IPS-18a (cell line): ENCODE measurements at regions not wholly inside any gene's neighbourhood (a gene's known extent, or its start where the extent isn't known, plus 50 kb on each side); places are given as distances from the start of the nearest gene placed in this dataset.

Experiments used
- H3K27ac ChIP-seq: one replicate; pipeline ENCODE4 v1.5.1; 2013; ENCODE audit warnings: low read length
- H3K27me3 ChIP-seq: one replicate; pipeline ENCODE4 v1.6.1; 2013; ENCODE audit warnings: mild to moderate bottlenecking, low read length; ENCODE audit not compliant: control insufficient read depth, insufficient read depth
- H3K36me3 ChIP-seq: one replicate; pipeline ENCODE4 v1.6.1; 2013; ENCODE audit warnings: low read depth, low read length; ENCODE audit not compliant: control insufficient read depth
- H3K4me1 ChIP-seq: one replicate; pipeline ENCODE4 v1.6.1; 2013; ENCODE audit warnings: low read depth, low read length; ENCODE audit not compliant: control insufficient read depth
- H3K4me3 ChIP-seq: one replicate; pipeline ENCODE4 v1.5.1; 2013; ENCODE audit warnings: low read length
- H3K9ac ChIP-seq: one replicate; pipeline ENCODE4 v1.6.1; 2013; ENCODE audit warnings: mild to moderate bottlenecking, low read length, moderate library complexity
- H3K9me3 ChIP-seq: one replicate; pipeline ENCODE4 v1.6.1; 2013; ENCODE audit warnings: low read depth, low read length; ENCODE audit not compliant: control insufficient read depth

GRCh38 chr2:6011921-6012320, 319.7 kb downstream of the SOX11 start:
- H3K9me3 ChIP-seq, result no peaks in the 10 kb centered on the region
- H3K4me1 ChIP-seq, result peaks cover 9% of the 10 kb centered on the region
- no peak overlapping the region for H3K9ac ChIP-seq
- no peak overlapping the region for H3K27ac ChIP-seq
- no peaks in the 10 kb centered on the region for H3K36me3 ChIP-seq
- H3K27me3 ChIP-seq, result no peaks in the 10 kb centered on the region
- H3K4me3 ChIP-seq, result no peak overlapping the region

GRCh38 chr2:6017736-6018286, 325.6 kb downstream of the SOX11 start:
- no peaks in the 10 kb centered on the region for H3K27me3 ChIP-seq
- H3K27ac ChIP-seq, result no peak overlapping the region
- H3K4me3 ChIP-seq, result no peak overlapping the region
- H3K9me3 ChIP-seq, result no peaks in the 10 kb centered on the region
- H3K9ac ChIP-seq, result no peak overlapping the region
- no peaks in the 10 kb centered on the region for H3K36me3 ChIP-seq
- no peaks in the 10 kb centered on the region for H3K4me1 ChIP-seq

DNA sequence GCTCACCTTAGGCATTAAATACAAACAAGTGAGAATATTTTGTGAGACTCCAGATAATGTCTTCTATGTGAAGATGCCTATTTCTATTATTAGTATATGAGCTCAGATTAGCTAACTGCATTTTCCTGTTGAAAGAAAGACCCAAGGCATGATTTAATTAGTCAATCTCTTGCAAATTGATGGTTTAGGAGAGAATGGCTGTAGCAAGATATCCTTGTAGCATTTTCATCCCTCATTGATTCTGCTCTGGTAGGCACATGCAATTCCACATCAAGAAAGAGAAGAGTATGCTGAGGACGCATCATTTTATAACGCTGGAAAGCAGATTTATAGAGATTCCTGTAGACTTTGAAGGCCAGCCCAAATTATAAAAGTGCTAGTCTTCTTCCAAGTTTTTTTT, 332.0 kb downstream of the SOX11 start:
- Histone ChIP-seq H3K27me3 (no peaks in the 10 kb centered on the region), H3K9ac (no peak overlapping the region), H3K9me3 (no peaks in the 10 kb centered on the region), H3K4me1 (no peaks in the 10 kb centered on the region), H3K27ac (no peak overlapping the region), H3K36me3 (no peaks in the 10 kb centered on the region), H3K4me3 (no peak overlapping the region)

GRCh38 chr2:6024784-6025183, 332.6 kb downstream of the SOX11 start:
- Histone ChIP-seq H3K4me1 (no peaks in the 10 kb centered on the region), H3K9me3 (no peaks in the 10 kb centered on the region), H3K4me3 (no peak overlapping the region), H3K27ac (no peak overlapping the region), H3K36me3 (no peaks in the 10 kb centered on the region), H3K9ac (no peak overlapping the region), H3K27me3 (no peaks in the 10 kb centered on the region)

DNA sequence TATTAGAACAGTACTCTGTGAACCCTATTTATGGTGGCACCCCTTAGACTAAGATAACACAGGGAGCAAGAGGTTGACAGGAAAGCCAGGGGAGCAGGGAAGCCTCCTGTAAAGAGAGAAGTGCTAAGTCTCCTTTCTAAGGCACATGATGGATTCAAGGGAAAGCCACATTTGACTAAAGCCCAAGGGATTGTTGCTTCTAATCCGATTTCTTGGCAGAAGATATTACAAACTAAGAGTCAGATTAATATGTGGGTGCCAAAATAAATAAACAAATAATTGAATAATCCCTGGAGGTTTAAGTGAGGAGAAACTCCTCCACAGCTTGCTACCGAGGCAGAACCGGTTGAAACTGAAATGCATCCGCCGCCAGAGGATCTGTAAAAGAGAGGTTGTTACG, 333.2 kb downstream of the SOX11 start:
- no peaks in the 10 kb centered on the region for H3K4me1 ChIP-seq
- no peaks in the 10 kb centered on the region for H3K9me3 ChIP-seq
- no peak overlapping the region for H3K27ac ChIP-seq
- no peak overlapping the region for H3K9ac ChIP-seq
- H3K4me3 ChIP-seq, result no peak overlapping the region
- H3K36me3 ChIP-seq, result no peaks in the 10 kb centered on the region
- no peaks in the 10 kb centered on the region for H3K27me3 ChIP-seq

GRCh38 chr2:6027066-6027465, 334.9 kb downstream of the SOX11 start:
- H3K27ac ChIP-seq, result no peak overlapping the region
- H3K9me3 ChIP-seq, result no peaks in the 10 kb centered on the region
- no peaks in the 10 kb centered on the region for H3K36me3 ChIP-seq
- H3K4me3 ChIP-seq, result no peak overlapping the region
- H3K4me1 ChIP-seq, result no peaks in the 10 kb centered on the region
- H3K27me3 ChIP-seq, result no peaks in the 10 kb centered on the region
- H3K9ac ChIP-seq, result no peak overlapping the region

GRCh38 chr2:6031200-6031867, 339.1 kb downstream of the SOX11 start:
- Histone ChIP-seq H3K27me3 (no peaks in the 10 kb centered on the region), H3K4me3 (no peak overlapping the region), H3K9me3 (no peaks in the 10 kb centered on the region), H3K9ac (no peak overlapping the region), H3K27ac (no peak overlapping the region), H3K4me1 (no peaks in the 10 kb centered on the region), H3K36me3 (no peaks in the 10 kb centered on the region)

GRCh38 chr2:6036211-6036610, 344.0 kb downstream of the SOX11 start:
- Histone ChIP-seq H3K9ac (no peak overlapping the region), H3K4me3 (no peak overlapping the region), H3K27me3 (no peaks in the 10 kb centered on the region), H3K27ac (no peak overlapping the region), H3K4me1 (no peaks in the 10 kb centered on the region), H3K9me3 (no peaks in the 10 kb centered on the region), H3K36me3 (no peaks in the 10 kb centered on the region)

- Histone ChIP-seq H3K36me3 (no peaks in the 10 kb centered on the region), H3K9me3 (no peaks in the 10 kb centered on the region), H3K27me3 (no peaks in the 10 kb centered on the region), H3K9ac (no peak overlapping the region), H3K4me1 (no peaks in the 10 kb centered on the region), H3K27ac (no peak overlapping the region), H3K4me3 (no peak overlapping the region)
These were observed 351.1 kb downstream of the SOX11 start for GRCh38 chr2:6043238-6043637.

- H3K4me1 ChIP-seq, result peaks cover 22% of the 10 kb centered on the region
- no peaks in the 10 kb centered on the region for H3K36me3 ChIP-seq
- no peak overlapping the region for H3K9ac ChIP-seq
- no peaks in the 10 kb centered on the region for H3K27me3 ChIP-seq
- H3K27ac ChIP-seq, result no peak overlapping the region
- no peaks in the 10 kb centered on the region for H3K9me3 ChIP-seq
- H3K4me3 ChIP-seq, result no peak overlapping the region
These were observed 360.5 kb downstream of the SOX11 start for GRCh38 chr2:6052649-6053048.

DNA sequence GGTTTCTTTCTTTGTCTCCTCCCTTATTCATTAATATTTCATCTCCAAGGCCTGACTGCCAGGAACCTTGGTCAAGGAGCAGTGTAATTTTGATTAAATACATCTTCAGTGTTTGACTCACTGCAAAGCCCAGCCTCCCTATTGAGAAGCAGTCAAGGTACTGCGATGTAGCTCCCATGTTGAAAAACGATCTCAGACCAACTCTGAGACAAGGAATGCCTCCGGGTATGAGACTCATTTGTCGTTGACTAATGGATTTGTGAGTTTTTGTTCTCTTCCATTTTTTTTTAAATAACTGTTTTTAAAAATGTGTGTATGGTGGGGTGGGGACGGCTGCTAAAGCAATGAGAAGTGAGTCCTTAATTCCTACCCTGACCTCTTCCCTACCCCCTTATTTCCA, 361.6 kb downstream of the SOX11 start:
- Histone ChIP-seq H3K27ac (no peak overlapping the region), H3K9ac (no peak overlapping the region)

DNA sequence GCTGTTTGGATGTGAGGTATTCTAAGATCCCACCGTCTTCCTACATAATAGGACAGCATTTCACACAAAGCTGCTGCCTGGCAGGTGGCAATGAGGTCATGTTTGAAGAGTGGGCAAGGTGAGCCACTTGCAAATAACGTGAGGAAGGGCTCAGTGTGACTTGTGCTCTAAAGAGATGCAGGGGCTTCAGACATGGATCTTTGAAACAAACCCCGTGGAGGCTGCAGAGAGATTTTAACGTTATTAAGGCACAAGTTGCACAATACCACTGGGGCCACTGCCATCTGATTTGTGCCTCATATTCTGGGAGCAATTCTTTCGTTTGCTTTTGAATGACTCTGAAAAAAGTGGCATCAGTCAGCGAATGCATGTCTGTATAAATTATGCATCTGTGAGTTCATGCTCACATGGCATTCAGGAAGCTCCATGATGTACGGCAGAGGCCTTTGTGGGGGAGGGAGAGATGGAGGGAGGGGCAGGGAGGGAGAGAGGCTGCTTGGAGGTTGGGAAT, 362.0 kb downstream of the SOX11 start:
- Histone ChIP-seq H3K9ac (no peak overlapping the region), H3K9me3 (no peaks in the 10 kb centered on the region), H3K36me3 (no peaks in the 10 kb centered on the region), H3K27ac (no peak overlapping the region), H3K4me3 (no peak overlapping the region), H3K4me1 (peaks cover 22% of the 10 kb centered on the region), H3K27me3 (no peaks in the 10 kb centered on the region)

More for the DNA sequence above, 361.6 kb downstream of the SOX11 start:
- no peaks in the 10 kb centered on the region for H3K36me3 ChIP-seq
- peaks cover 22% of the 10 kb centered on the region for H3K4me1 ChIP-seq
- no peaks in the 10 kb centered on the region for H3K9me3 ChIP-seq
- H3K4me3 ChIP-seq, result no peak overlapping the region
- H3K27me3 ChIP-seq, result no peaks in the 10 kb centered on the region
